H9 (cell line): ENCODE measurements at regions not wholly inside any gene's neighbourhood (a gene's known extent, or its start where the extent isn't known, plus 50 kb on each side); places are given as distances from the start of the nearest gene placed in this dataset.

Experiments used
- DNase-seq: peaks from one replicate; pipeline ENCODE4 v3.0.0-alpha.2; 2017
- H2AFZ ChIP-seq: one replicate; pipeline ENCODE4 v1.6.1; 2013; ENCODE audit warnings: mild to moderate bottlenecking, low read length, control low read depth, moderate library complexity
- H2AK5ac ChIP-seq: 2 replicates; pipeline ENCODE4 v1.6.1; 2013; ENCODE audit warnings: low read length, control low read depth, mixed read lengths; ENCODE audit not compliant: insufficient read length
- H2BK120ac ChIP-seq: one replicate; pipeline ENCODE4 v1.6.1; 2013; ENCODE audit warnings: low read depth, mild to moderate bottlenecking, low read length, control low read depth, inconsistent platforms; ENCODE audit not compliant: poor library complexity, severe bottlenecking
- H2BK12ac ChIP-seq: 2 replicates; pipeline ENCODE4 v1.6.1; 2013; ENCODE audit warnings: low read length, control low read depth, mixed read lengths, low read depth; ENCODE audit not compliant: insufficient read length
- H2BK15ac ChIP-seq: 2 replicates; pipeline ENCODE4 v1.6.1; 2013; ENCODE audit warnings: low read depth, low read length, control low read depth
- H2BK20ac ChIP-seq: one replicate; pipeline ENCODE4 v1.6.1; 2013; ENCODE audit warnings: low read depth, mild to moderate bottlenecking, low read length, control low read depth, inconsistent platforms; ENCODE audit not compliant: poor library complexity, severe bottlenecking
- H2BK5ac ChIP-seq: 2 replicates; pipeline ENCODE4 v1.6.1; 2013; ENCODE audit warnings: low read length, control low read depth, mixed read lengths; ENCODE audit not compliant: insufficient read length
- H3K14ac ChIP-seq: 2 replicates; pipeline ENCODE4 v1.6.1; 2013; ENCODE audit warnings: low read length, control low read depth; ENCODE audit not compliant: insufficient read depth
- H3K18ac ChIP-seq: 2 replicates; pipeline ENCODE4 v1.6.1; 2013; ENCODE audit warnings: low read depth, mild to moderate bottlenecking, mixed read lengths, low read length, control low read depth; ENCODE audit not compliant: insufficient read length
- H3K23ac ChIP-seq: 2 replicates; pipeline ENCODE4 v1.6.1; 2013; ENCODE audit warnings: low read length, control low read depth, mixed read lengths, low read depth; ENCODE audit not compliant: insufficient read length
- H3K23me2 ChIP-seq: 2 replicates; pipeline ENCODE4 v1.6.1; 2013; ENCODE audit warnings: low read depth, mild to moderate bottlenecking, mixed read lengths, low read length, control low read depth; ENCODE audit not compliant: insufficient read length, poor library complexity, severe bottlenecking
- H3K27ac ChIP-seq: 2 replicates; pipeline ENCODE4 v1.5.1; 2013; ENCODE audit warnings: low read length, control low read depth, mixed read lengths, low read depth; ENCODE audit not compliant: insufficient read length
- H3K27me3 ChIP-seq: 2 replicates; pipeline ENCODE4 v1.6.1; 2013; ENCODE audit warnings: low read length, control low read depth, inconsistent platforms; ENCODE audit not compliant: insufficient read depth
- H3K4ac ChIP-seq: 2 replicates; pipeline ENCODE4 v1.6.1; 2013; ENCODE audit warnings: low read depth, mild to moderate bottlenecking, control low read depth, inconsistent platforms, low read length, moderate library complexity
- H3K4me1 ChIP-seq: 2 replicates; pipeline ENCODE4 v1.6.1; 2013; ENCODE audit warnings: low read length, control low read depth, inconsistent platforms; ENCODE audit not compliant: insufficient read depth
- H3K4me2 ChIP-seq: 2 replicates; pipeline ENCODE4 v1.6.1; 2013; ENCODE audit warnings: low read length, control low read depth, mixed read lengths; ENCODE audit not compliant: insufficient read length, insufficient read depth
- H3K56ac ChIP-seq: 2 replicates; pipeline ENCODE4 v1.6.1; 2013; ENCODE audit warnings: low read depth, mild to moderate bottlenecking, mixed read lengths, low read length, control low read depth; ENCODE audit not compliant: insufficient read length
- H3K79me1 ChIP-seq: 2 replicates; pipeline ENCODE4 v1.6.1; 2013; ENCODE audit warnings: low read depth, mild to moderate bottlenecking, moderate library complexity, low read length, control low read depth, inconsistent platforms; ENCODE audit not compliant: insufficient read depth, poor library complexity, severe bottlenecking
- H3K79me2 ChIP-seq: 2 replicates; pipeline ENCODE4 v1.6.1; 2013; ENCODE audit warnings: low read length, control low read depth, inconsistent platforms; ENCODE audit not compliant: insufficient read depth
- H3K9ac ChIP-seq: 2 replicates; pipeline ENCODE4 v1.6.1; 2013; ENCODE audit warnings: low read length, control low read depth, mixed read lengths; ENCODE audit not compliant: insufficient read length; ENCODE audit errors: extremely low read depth
- H3K9me3 ChIP-seq: one replicate; pipeline ENCODE4 v1.6.1; 2013; ENCODE audit warnings: low read depth, low read length, inconsistent platforms; ENCODE audit not compliant: control insufficient read depth
- H3T11ph ChIP-seq: one replicate; pipeline ENCODE4 v1.6.1; 2013; ENCODE audit warnings: mild to moderate bottlenecking, low read length, control low read depth, inconsistent platforms
- H4K20me1 ChIP-seq: one replicate; pipeline ENCODE4 v1.6.1; 2013; ENCODE audit not compliant: control insufficient read depth, insufficient read length, insufficient read depth
- H4K5ac ChIP-seq: 2 replicates; pipeline ENCODE4 v1.6.1; 2013; ENCODE audit warnings: low read depth, mild to moderate bottlenecking, mixed read lengths, low read length, control low read depth; ENCODE audit not compliant: insufficient read length
- H4K8ac ChIP-seq: replicated peaks from 2 replicates; pipeline ENCODE4 v1.6.1; 2013; ENCODE audit warnings: low read length, control low read depth, mixed read lengths, low read depth; ENCODE audit not compliant: insufficient read length
- H4K91ac ChIP-seq: 2 replicates; pipeline ENCODE4 v1.6.1; 2013; ENCODE audit warnings: low read depth, mild to moderate bottlenecking, moderate library complexity, mixed read lengths, low read length, control low read depth; ENCODE audit not compliant: insufficient read length
- H3K27ac Mint-ChIP-seq, 3 experiments: 2 replicates in 2 of 3; 3 replicates in 1 of 3; pipeline ENCODE4 v1.8.0; 2020 to 2021; ENCODE audit warnings: mixed read lengths in 3 of 3, mild to moderate bottlenecking in 1 of 3, moderate library complexity in 1 of 3
- H3K27me3 Mint-ChIP-seq: 2 replicates; pipeline ENCODE4 v1.8.0; 2021; ENCODE audit warnings: low read depth, mild to moderate bottlenecking, moderate library complexity, mixed read lengths
- H3K36me3 Mint-ChIP-seq, 3 experiments: 2 replicates in 2 of 3; 3 replicates in 1 of 3; pipeline ENCODE4 v1.8.0; 2020 to 2021; ENCODE audit warnings: low read depth in 3 of 3, mixed read lengths in 3 of 3; ENCODE audit not compliant: insufficient read depth in 1 of 3
- H3K4me1 Mint-ChIP-seq, 2 experiments: 2 replicates each; pipeline ENCODE4 v1.8.0; 2020; ENCODE audit warnings: mixed read lengths in 2 of 2
- H3K4me3 Mint-ChIP-seq, 2 experiments: 2 replicates in 1 of 2; 3 replicates in 1 of 2; pipeline ENCODE4 v1.8.0; 2020 to 2021; ENCODE audit warnings: mild to moderate bottlenecking in 2 of 2, mixed read lengths in 2 of 2, moderate library complexity in 1 of 2
- H3K9me3 Mint-ChIP-seq, 2 experiments: 2 replicates in 1 of 2; 3 replicates in 1 of 2; pipeline ENCODE4 v1.8.0; 2020; ENCODE audit warnings: mild to moderate bottlenecking in 2 of 2, mixed read lengths in 2 of 2, moderate library complexity in 1 of 2
- WGBS: extraction: QIAGEN DNeasy Blood & Tissue Kit; methylation state at CpG from one replicate; pipeline ENCODE4 v1.1.7; 2013; ENCODE audit warnings: missing lambda C conversion rate, low lambda C conversion rate, mixed read lengths; ENCODE audit not compliant: insufficient read length; ENCODE audit errors: extremely low coverage; 5-methylcytosine and 5-hydroxymethylcytosine counted together
- TF ChIP-seq, protein P1 (sequence below): fragments of 200-600 bp; sonication (generic); conservative IDR thresholded peaks from 3 replicates; pipeline ENCODE4 v1.8.0; 2021; ENCODE audit warnings: antibody characterized with exemption, mild to moderate bottlenecking

DNA sequence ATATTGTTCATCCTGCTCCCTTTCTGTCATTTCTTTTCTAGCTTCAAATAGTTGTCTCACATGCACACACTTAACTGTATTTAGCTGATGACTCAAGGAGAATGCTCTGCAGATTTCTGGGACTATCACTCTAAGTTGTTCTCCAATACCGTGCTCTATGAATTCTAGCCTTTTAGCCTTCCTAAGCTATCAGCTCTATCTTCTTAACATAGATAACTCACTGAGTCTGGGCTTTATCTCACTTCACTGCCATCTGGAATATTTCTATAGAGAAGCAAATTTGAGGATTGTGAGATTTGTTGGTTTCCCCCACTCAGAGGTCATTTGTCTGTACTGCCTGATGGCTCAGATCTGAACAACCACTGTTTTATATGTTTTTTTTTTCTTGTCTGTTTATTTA is 369.7 kb downstream of the TUSC1 start:
- Histone ChIP-seq H2BK120ac (no peak overlapping the region), H3K4ac (no peak overlapping the region), H3K79me1 (no peaks in the 10 kb centered on the region), H3K56ac (no peak overlapping the region), H3K18ac (no peak overlapping the region), H3K23ac (no peak overlapping the region), H4K5ac (no peak overlapping the region), H2BK5ac (no peak overlapping the region), H3K79me2 (no peaks in the 10 kb centered on the region), H3T11ph (no peak overlapping the region), H3K9ac (no peak overlapping the region), H4K20me1 (no peaks in the 10 kb centered on the region), H3K4me1 (no peaks in the 10 kb centered on the region), H2AK5ac (no peak overlapping the region), H3K9me3 (no peaks in the 10 kb centered on the region), H3K23me2 (no peaks in the 10 kb centered on the region), H2BK15ac (no peak overlapping the region), H3K14ac (no peak overlapping the region), H4K8ac (no peak overlapping the region), H2BK12ac (no peak overlapping the region), H2BK20ac (no peak overlapping the region), H3K4me2 (no peak overlapping the region), H4K91ac (no peak overlapping the region), H3K27me3 (no peaks in the 10 kb centered on the region), H2AFZ (no peak overlapping the region), H3K27ac (no peak overlapping the region)
- Mint-ChIP-seq H3K27me3 (no peaks in the 10 kb centered on the region), H3K4me1 (no peaks in the 10 kb centered on the region), H3K4me3 (no peak overlapping the region), H3K27ac (no peak overlapping the region), H3K9me3 (peaks cover 2 to 4% of the 10 kb centered on the region in 2 experiments; a peak in 3 of 5 replicates), H3K36me3 (peaks cover 0 to 9% (median 0%) of the 10 kb centered on the region in 3 experiments; a peak in 1 of 7 replicates)
- no peak for DNase-seq
- no CpG with 5 or more reads among the region's 1 CpG for WGBS
- TF ChIP-seq, protein P1, sequence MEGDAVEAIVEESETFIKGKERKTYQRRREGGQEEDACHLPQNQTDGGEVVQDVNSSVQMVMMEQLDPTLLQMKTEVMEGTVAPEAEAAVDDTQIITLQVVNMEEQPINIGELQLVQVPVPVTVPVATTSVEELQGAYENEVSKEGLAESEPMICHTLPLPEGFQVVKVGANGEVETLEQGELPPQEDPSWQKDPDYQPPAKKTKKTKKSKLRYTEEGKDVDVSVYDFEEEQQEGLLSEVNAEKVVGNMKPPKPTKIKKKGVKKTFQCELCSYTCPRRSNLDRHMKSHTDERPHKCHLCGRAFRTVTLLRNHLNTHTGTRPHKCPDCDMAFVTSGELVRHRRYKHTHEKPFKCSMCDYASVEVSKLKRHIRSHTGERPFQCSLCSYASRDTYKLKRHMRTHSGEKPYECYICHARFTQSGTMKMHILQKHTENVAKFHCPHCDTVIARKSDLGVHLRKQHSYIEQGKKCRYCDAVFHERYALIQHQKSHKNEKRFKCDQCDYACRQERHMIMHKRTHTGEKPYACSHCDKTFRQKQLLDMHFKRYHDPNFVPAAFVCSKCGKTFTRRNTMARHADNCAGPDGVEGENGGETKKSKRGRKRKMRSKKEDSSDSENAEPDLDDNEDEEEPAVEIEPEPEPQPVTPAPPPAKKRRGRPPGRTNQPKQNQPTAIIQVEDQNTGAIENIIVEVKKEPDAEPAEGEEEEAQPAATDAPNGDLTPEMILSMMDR = no peak
